ENCODE measurements at regions not wholly inside any gene's neighbourhood (a gene's known extent, or its start where the extent isn't known, plus 50 kb on each side); places are given as distances from the start of the nearest gene placed in this dataset.

DNA sequence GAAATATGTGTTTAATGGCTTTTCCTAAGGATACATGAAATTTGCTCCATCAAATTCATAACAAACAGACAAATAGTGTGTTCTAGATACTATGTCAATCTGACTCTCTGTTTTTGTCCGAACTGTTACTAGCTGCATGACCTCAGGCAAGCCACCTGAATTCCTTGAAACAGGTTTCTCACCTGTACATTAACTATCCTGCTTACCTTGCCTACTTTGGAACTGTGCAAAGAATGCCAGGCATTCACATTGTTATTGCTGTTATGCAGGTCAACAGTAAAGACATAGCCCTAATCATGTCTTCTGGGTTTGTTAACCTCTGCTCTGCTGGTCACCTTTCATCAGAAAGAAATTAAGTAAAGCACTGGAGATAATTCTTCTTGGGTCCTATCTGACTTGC lies 1283.9 kb upstream of the CELF2 start:
- Histone ChIP-seq H2AFZ (ENCODE audit: low read length) (no peak overlapping the region), H2AK5ac (ENCODE audit: low read depth, low read length) (no peak overlapping the region), H3K36me3 (replicated peaks in 1 of 2; ENCODE audit: control insufficient read depth in 2 of 2, insufficient read depth in 2 of 2, low read length in 2 of 2) (no peaks in the 10 kb centered on the region), H3K4me1 (ENCODE audit: control insufficient read depth in 2 of 2, insufficient read depth in 1 of 2, low read depth in 1 of 2, low read length in 2 of 2) (peaks cover 0 to 1% of the 10 kb centered on the region in 2 donors), H4K91ac (ENCODE audit: low read depth, low read length, poor library complexity) (no peak overlapping the region), H3K79me1 (ENCODE audit: low read depth, low read length) (no peaks in the 10 kb centered on the region), H2BK5ac (ENCODE audit: low read length) (no peak overlapping the region), H2BK120ac (ENCODE audit: low read depth, low read length) (no peak overlapping the region), H3K4me2 (ENCODE audit: insufficient read depth, low read length, poor library complexity, severe bottlenecking) (no peak overlapping the region), H3K4ac (ENCODE audit: low read length) (no peak overlapping the region), H3K18ac (ENCODE audit: low read length) (no peak overlapping the region), H3K27me3 (ENCODE audit: control insufficient read depth in 3 of 3, insufficient read depth in 3 of 3, low read depth in 1 of 3, low read length in 3 of 3) (no peaks in the 10 kb centered on the region), H3K9me3 (replicated peaks in 1 of 2; ENCODE audit: control insufficient read depth in 2 of 2, insufficient read depth in 1 of 2, low read depth in 1 of 2, low read length in 2 of 2) (no peaks in the 10 kb centered on the region), H3K27ac (replicated peaks; ENCODE audit: low read length) (no peak overlapping the region), H3K14ac (ENCODE audit: low read length) (no peak overlapping the region), H3K4me3 (ENCODE audit: low read length in 2 of 2) (no peak overlapping the region), H2BK15ac (ENCODE audit: low read length) (no peak overlapping the region), H2BK12ac (ENCODE audit: low read length) (no peak overlapping the region), H3K23ac (ENCODE audit: low read depth, low read length, poor library complexity) (no peak overlapping the region), H3K9ac (ENCODE audit: low read depth, low read length, poor library complexity) (no peak overlapping the region), H4K8ac (ENCODE audit: low read depth, low read length) (no peak overlapping the region)
- DNase-seq (ENCODE audit: low spot score): no peak
- WGBS, 2 donors (ENCODE audit: extremely low coverage in 2 of 2, insufficient read length in 2 of 2, insufficient replicate concordance in 1 of 2): no CpG with 5 or more reads among the region's 1 CpG

DNA sequence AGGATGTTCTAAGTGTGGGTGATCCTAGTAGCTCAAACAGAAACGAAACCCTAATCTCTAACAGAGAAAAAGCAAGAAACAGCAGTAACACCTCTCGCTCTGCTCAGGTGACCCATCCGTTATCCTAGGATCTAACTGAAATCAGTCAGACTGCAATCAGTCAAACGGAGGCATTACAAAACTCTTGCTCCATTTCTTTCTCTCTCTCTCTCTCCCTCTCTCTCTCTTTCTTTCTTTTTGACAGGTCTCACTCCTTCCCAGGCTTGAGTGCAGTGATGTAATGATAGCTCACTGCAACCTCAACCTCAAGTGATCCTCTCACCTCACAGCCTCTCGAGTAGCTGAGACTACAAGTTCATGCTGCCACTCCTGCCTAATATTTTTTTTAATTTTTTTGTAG lies 1283.5 kb upstream of the CELF2 start:
- no peak overlapping the region for H2BK15ac ChIP-seq (ENCODE audit: low read length)
- H2AK5ac ChIP-seq (ENCODE audit: low read depth, low read length): no peak overlapping the region
- H3K27ac ChIP-seq (replicated peaks; ENCODE audit: low read length): no peak overlapping the region
- no peak for DNase-seq (ENCODE audit: low spot score)
- no peak overlapping the region for H2BK120ac ChIP-seq (ENCODE audit: low read depth, low read length)
- no peak overlapping the region for H3K23ac ChIP-seq (ENCODE audit: low read depth, low read length, poor library complexity)
- no peaks in the 10 kb centered on the region for H3K27me3 ChIP-seq (ENCODE audit: control insufficient read depth in 3 of 3, insufficient read depth in 3 of 3, low read depth in 1 of 3, low read length in 3 of 3)
- no peak overlapping the region for H3K18ac ChIP-seq (ENCODE audit: low read length)
- no peaks in the 10 kb centered on the region for H3K79me1 ChIP-seq (ENCODE audit: low read depth, low read length)
- no peak overlapping the region for H4K8ac ChIP-seq (ENCODE audit: low read depth, low read length)
- peaks cover 0 to 1% of the 10 kb centered on the region in 2 donors for H3K4me1 ChIP-seq (ENCODE audit: control insufficient read depth in 2 of 2, insufficient read depth in 1 of 2, low read depth in 1 of 2, low read length in 2 of 2)
- H3K9ac ChIP-seq (ENCODE audit: low read depth, low read length, poor library complexity): no peak overlapping the region
- no peaks in the 10 kb centered on the region for H3K9me3 ChIP-seq (replicated peaks in 1 of 2; ENCODE audit: control insufficient read depth in 2 of 2, insufficient read depth in 1 of 2, low read depth in 1 of 2, low read length in 2 of 2)
- no peak overlapping the region for H2AFZ ChIP-seq (ENCODE audit: low read length)
- no peak overlapping the region for H3K4me3 ChIP-seq (ENCODE audit: low read length in 2 of 2)
- H3K36me3 ChIP-seq (replicated peaks in 1 of 2; ENCODE audit: control insufficient read depth in 2 of 2, insufficient read depth in 2 of 2, low read length in 2 of 2): no peaks in the 10 kb centered on the region
- H3K4me2 ChIP-seq (ENCODE audit: insufficient read depth, low read length, poor library complexity, severe bottlenecking): no peak overlapping the region
- H4K91ac ChIP-seq (ENCODE audit: low read depth, low read length, poor library complexity): no peak overlapping the region
- H3K14ac ChIP-seq (ENCODE audit: low read length): no peak overlapping the region
- H2BK12ac ChIP-seq (ENCODE audit: low read length): no peak overlapping the region
- no peak overlapping the region for H3K4ac ChIP-seq (ENCODE audit: low read length)
- no CpG with 5 or more reads among the region's 5 CpGs for WGBS, 2 donors (ENCODE audit: extremely low coverage in 2 of 2, insufficient read length in 2 of 2, insufficient replicate concordance in 1 of 2)
- H2BK5ac ChIP-seq (ENCODE audit: low read length): no peak overlapping the region

DNA sequence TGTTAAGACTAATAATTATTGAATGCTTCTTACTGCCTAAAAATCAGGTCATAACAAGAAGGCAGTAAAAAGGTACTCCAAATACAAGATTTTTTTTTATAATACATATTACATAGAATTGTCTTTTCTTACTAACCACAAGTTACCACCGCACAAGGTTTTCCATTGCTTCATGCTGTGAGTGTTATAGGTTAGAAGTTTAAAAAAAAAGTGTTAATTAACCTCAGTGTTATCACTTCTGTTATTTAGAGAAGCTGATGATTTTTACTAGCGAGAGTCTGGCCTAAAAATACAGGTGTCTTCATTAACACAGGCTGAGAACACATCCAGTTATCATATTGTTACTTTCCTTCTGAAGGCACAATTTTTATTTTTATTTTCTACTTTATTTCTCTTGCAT lies 1281.9 kb upstream of the CELF2 start:
- H3K9ac ChIP-seq (ENCODE audit: low read depth, low read length, poor library complexity): no peak overlapping the region
- H3K18ac ChIP-seq (ENCODE audit: low read length): no peak overlapping the region
- no peak overlapping the region for H3K14ac ChIP-seq (ENCODE audit: low read length)
- H3K36me3 ChIP-seq (replicated peaks in 1 of 2; ENCODE audit: control insufficient read depth in 2 of 2, insufficient read depth in 2 of 2, low read length in 2 of 2): no peaks in the 10 kb centered on the region
- H3K4me3 ChIP-seq (ENCODE audit: low read length in 2 of 2): no peak overlapping the region
- no peak overlapping the region for H3K4me2 ChIP-seq (ENCODE audit: insufficient read depth, low read length, poor library complexity, severe bottlenecking)
- no CpG with 5 or more reads among the region's 2 CpGs for WGBS, 2 donors (ENCODE audit: extremely low coverage in 2 of 2, insufficient read length in 2 of 2, insufficient replicate concordance in 1 of 2)
- H3K4me1 ChIP-seq (ENCODE audit: control insufficient read depth in 2 of 2, insufficient read depth in 1 of 2, low read depth in 1 of 2, low read length in 2 of 2): peaks cover 0 to 1% of the 10 kb centered on the region in 2 donors
- no peaks in the 10 kb centered on the region for H3K27me3 ChIP-seq (ENCODE audit: control insufficient read depth in 3 of 3, insufficient read depth in 3 of 3, low read depth in 1 of 3, low read length in 3 of 3)
- H3K4ac ChIP-seq (ENCODE audit: low read length): no peak overlapping the region
- H3K9me3 ChIP-seq (replicated peaks in 1 of 2; ENCODE audit: control insufficient read depth in 2 of 2, insufficient read depth in 1 of 2, low read depth in 1 of 2, low read length in 2 of 2): no peaks in the 10 kb centered on the region
- no peaks in the 10 kb centered on the region for H3K79me1 ChIP-seq (ENCODE audit: low read depth, low read length)
- no peak overlapping the region for H2BK120ac ChIP-seq (ENCODE audit: low read depth, low read length)
- H4K91ac ChIP-seq (ENCODE audit: low read depth, low read length, poor library complexity): no peak overlapping the region
- no peak overlapping the region for H2BK15ac ChIP-seq (ENCODE audit: low read length)
- no peak overlapping the region for H2BK5ac ChIP-seq (ENCODE audit: low read length)
- no peak for DNase-seq (ENCODE audit: low spot score)
- H3K23ac ChIP-seq (ENCODE audit: low read depth, low read length, poor library complexity): no peak overlapping the region
- H2BK12ac ChIP-seq (ENCODE audit: low read length): no peak overlapping the region
- H2AK5ac ChIP-seq (ENCODE audit: low read depth, low read length): no peak overlapping the region
- no peak overlapping the region for H3K27ac ChIP-seq (replicated peaks; ENCODE audit: low read length)
- no peak overlapping the region for H4K8ac ChIP-seq (ENCODE audit: low read depth, low read length)
- no peak overlapping the region for H2AFZ ChIP-seq (ENCODE audit: low read length)

DNA sequence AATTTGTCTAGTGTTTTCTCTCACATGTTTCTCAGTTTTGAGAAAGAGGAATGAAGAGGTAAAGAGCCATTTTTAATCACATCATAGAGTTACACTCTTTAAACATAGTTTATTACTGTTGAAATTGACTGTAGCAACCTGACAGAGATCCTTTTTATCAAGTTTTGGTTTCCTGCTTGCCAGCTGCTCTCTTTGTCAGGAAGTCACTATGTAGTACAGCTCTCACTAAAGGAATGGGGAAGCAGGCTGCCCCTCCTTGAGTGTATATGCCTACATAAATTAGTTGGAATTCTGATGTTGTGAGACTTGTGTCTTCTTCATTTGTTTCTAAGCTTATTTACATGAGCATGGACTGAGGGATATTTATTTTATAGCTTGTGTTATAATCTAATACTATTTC lies 1274.0 kb upstream of the CELF2 start:
- H2AK5ac ChIP-seq (ENCODE audit: low read depth, low read length): no peak overlapping the region
- H3K27ac ChIP-seq (replicated peaks; ENCODE audit: low read length): no peak overlapping the region
- no peak overlapping the region for H3K4ac ChIP-seq (ENCODE audit: low read length)
- no peak overlapping the region for H3K4me2 ChIP-seq (ENCODE audit: insufficient read depth, low read length, poor library complexity, severe bottlenecking)
- H2BK5ac ChIP-seq (ENCODE audit: low read length): no peak overlapping the region
- H3K18ac ChIP-seq (ENCODE audit: low read length): no peak overlapping the region
- no peak overlapping the region for H4K8ac ChIP-seq (ENCODE audit: low read depth, low read length)
- no peak overlapping the region for H4K91ac ChIP-seq (ENCODE audit: low read depth, low read length, poor library complexity)
- no peak overlapping the region for H2BK15ac ChIP-seq (ENCODE audit: low read length)
- no peaks in the 10 kb centered on the region for H3K4me1 ChIP-seq (ENCODE audit: control insufficient read depth in 2 of 2, insufficient read depth in 1 of 2, low read depth in 1 of 2, low read length in 2 of 2)
- no peak overlapping the region for H3K9ac ChIP-seq (ENCODE audit: low read depth, low read length, poor library complexity)
- H3K4me3 ChIP-seq (ENCODE audit: low read length in 2 of 2): no peak overlapping the region
- no peaks in the 10 kb centered on the region for H3K9me3 ChIP-seq (replicated peaks in 1 of 2; ENCODE audit: control insufficient read depth in 2 of 2, insufficient read depth in 1 of 2, low read depth in 1 of 2, low read length in 2 of 2)
- H2BK12ac ChIP-seq (ENCODE audit: low read length): no peak overlapping the region
- no peaks in the 10 kb centered on the region for H3K36me3 ChIP-seq (replicated peaks in 1 of 2; ENCODE audit: control insufficient read depth in 2 of 2, insufficient read depth in 2 of 2, low read length in 2 of 2)
- no peak overlapping the region for H2BK120ac ChIP-seq (ENCODE audit: low read depth, low read length)
- H3K27me3 ChIP-seq (ENCODE audit: control insufficient read depth in 3 of 3, insufficient read depth in 3 of 3, low read depth in 1 of 3, low read length in 3 of 3): no peaks in the 10 kb centered on the region
- no peak overlapping the region for H3K23ac ChIP-seq (ENCODE audit: low read depth, low read length, poor library complexity)
- H2AFZ ChIP-seq (ENCODE audit: low read length): no peak overlapping the region
- H3K79me1 ChIP-seq (ENCODE audit: low read depth, low read length): no peaks in the 10 kb centered on the region
- DNase-seq (ENCODE audit: low spot score): no peak
- H3K14ac ChIP-seq (ENCODE audit: low read length): no peak overlapping the region

Data from neuronal stem cell (in vitro differentiated cells).